Type B pancreatic cell (in vitro differentiated cells): ENCODE measurements at regions not wholly inside any gene's neighbourhood (a gene's known extent, or its start where the extent isn't known, plus 50 kb on each side); places are given as distances from the start of the nearest gene placed in this dataset.

Experiments used
- DNase-seq: peaks from one replicate; pipeline ENCODE4 v3.0.0; 2021; ENCODE audit warnings: mixed read lengths; ENCODE audit not compliant: unreplicated experiment; ENCODE audit errors: extremely low spot score
- H3K27ac Mint-ChIP-seq: 2 replicates; pipeline ENCODE4 v1.8.0; 2021; ENCODE audit warnings: mild to moderate bottlenecking, mixed read lengths
- H3K27me3 Mint-ChIP-seq: 2 replicates; pipeline ENCODE4 v1.8.0; 2021; ENCODE audit warnings: mixed read lengths
- H3K36me3 Mint-ChIP-seq: 2 replicates; pipeline ENCODE4 v1.8.0; 2021; ENCODE audit warnings: mixed read lengths
- H3K4me1 Mint-ChIP-seq: one replicate; pipeline ENCODE4 v1.8.0; 2021; ENCODE audit warnings: mixed read lengths; ENCODE audit not compliant: unreplicated experiment
- H3K4me3 Mint-ChIP-seq: 2 replicates; pipeline ENCODE4 v1.8.0; 2021; ENCODE audit warnings: mild to moderate bottlenecking, mixed read lengths
- H3K9me3 Mint-ChIP-seq: 2 replicates; pipeline ENCODE4 v1.8.0; 2021; ENCODE audit warnings: mixed read lengths
- TF ChIP-seq, protein P1 (sequence below): fragments of 200-600 bp; sonication (generic); conservative IDR thresholded peaks from 2 replicates; pipeline ENCODE4 v1.5.0; 2021; ENCODE audit warnings: antibody characterized with exemption, mild to moderate bottlenecking

- peaks cover 57% of the 10 kb centered on the region for H3K27me3 Mint-ChIP-seq
- peaks cover 9% of the 10 kb centered on the region for H3K4me1 Mint-ChIP-seq
- DNase-seq: no peak
- no peaks in the 10 kb centered on the region for H3K9me3 Mint-ChIP-seq
- peak overlapping the region; percentile 91 for H3K4me3 Mint-ChIP-seq
- no peaks in the 10 kb centered on the region for H3K36me3 Mint-ChIP-seq
- TF ChIP-seq, protein P1, sequence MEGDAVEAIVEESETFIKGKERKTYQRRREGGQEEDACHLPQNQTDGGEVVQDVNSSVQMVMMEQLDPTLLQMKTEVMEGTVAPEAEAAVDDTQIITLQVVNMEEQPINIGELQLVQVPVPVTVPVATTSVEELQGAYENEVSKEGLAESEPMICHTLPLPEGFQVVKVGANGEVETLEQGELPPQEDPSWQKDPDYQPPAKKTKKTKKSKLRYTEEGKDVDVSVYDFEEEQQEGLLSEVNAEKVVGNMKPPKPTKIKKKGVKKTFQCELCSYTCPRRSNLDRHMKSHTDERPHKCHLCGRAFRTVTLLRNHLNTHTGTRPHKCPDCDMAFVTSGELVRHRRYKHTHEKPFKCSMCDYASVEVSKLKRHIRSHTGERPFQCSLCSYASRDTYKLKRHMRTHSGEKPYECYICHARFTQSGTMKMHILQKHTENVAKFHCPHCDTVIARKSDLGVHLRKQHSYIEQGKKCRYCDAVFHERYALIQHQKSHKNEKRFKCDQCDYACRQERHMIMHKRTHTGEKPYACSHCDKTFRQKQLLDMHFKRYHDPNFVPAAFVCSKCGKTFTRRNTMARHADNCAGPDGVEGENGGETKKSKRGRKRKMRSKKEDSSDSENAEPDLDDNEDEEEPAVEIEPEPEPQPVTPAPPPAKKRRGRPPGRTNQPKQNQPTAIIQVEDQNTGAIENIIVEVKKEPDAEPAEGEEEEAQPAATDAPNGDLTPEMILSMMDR: no peak
- peak overlapping the region; percentile 61 for H3K27ac Mint-ChIP-seq
These were observed 376.3 kb upstream of the CAMK1G start for GRCh38 chr1:209207126-209207700.

DNA sequence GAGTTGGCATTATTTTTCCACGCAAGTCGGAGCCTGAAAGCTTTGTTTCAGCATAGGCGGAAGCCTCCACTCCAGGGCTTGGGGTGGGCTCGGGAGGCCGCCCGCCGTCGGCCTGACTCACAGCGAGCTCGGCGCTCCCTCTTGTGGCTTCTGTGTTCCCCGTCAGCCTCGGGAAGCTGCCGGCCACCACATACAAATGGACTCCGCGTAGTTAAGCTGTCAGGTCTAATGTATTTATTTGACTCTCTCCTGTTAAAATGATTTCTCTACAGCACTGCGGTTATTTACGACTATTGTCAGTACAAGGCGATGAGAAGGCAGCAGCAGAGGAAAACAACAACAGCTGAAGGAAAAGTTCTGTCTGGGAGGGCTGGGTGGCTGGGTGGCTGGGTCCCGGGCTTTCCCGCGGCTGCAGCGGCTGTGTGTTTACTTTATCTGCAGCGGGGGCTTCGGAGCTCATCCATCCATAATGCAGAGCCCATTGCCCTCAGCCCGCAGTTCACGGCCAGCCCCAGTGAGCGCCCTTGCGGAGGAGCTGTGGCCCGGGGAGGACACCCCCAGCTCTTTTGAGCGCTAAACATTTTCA, 375.7 kb upstream of the CAMK1G start:
- TF ChIP-seq, protein P1: peak; percentile 92
- H3K27ac Mint-ChIP-seq: peak overlapping the region; percentile 61
- no peaks in the 10 kb centered on the region for H3K9me3 Mint-ChIP-seq
- H3K4me3 Mint-ChIP-seq: peak overlapping the region; percentile 91
- H3K36me3 Mint-ChIP-seq: no peaks in the 10 kb centered on the region
- H3K27me3 Mint-ChIP-seq: peaks cover 63% of the 10 kb centered on the region
- peak; percentile 83 for DNase-seq
- H3K4me1 Mint-ChIP-seq: peaks cover 9% of the 10 kb centered on the region

DNA sequence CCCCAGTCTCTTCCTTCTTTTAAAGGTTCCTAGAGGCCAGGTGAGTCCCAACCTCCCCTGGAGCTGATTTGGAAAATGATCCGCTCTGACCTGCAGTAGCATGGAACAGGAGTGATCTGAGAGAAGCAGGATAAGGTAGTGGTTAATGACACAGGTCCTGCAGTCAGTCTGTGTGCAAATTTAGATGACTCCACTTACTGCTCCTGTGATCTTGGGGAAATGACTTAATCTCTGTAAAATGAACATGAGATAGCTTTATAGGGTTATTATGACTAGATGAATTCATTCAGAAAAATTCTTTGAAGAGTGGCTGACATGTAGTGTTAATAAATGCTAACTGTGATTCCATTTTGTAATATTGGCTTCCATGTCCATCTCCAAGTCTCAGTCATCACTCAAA, 374.9 kb upstream of the CAMK1G start:
- TF ChIP-seq, protein P1: no peak
- Mint-ChIP-seq H3K27ac (no peak overlapping the region), H3K36me3 (no peaks in the 10 kb centered on the region), H3K27me3 (peaks cover 64% of the 10 kb centered on the region), H3K4me3 (peak overlapping the region; percentile 91), H3K4me1 (peaks cover 9% of the 10 kb centered on the region), H3K9me3 (no peaks in the 10 kb centered on the region)
- no peak for DNase-seq

DNA sequence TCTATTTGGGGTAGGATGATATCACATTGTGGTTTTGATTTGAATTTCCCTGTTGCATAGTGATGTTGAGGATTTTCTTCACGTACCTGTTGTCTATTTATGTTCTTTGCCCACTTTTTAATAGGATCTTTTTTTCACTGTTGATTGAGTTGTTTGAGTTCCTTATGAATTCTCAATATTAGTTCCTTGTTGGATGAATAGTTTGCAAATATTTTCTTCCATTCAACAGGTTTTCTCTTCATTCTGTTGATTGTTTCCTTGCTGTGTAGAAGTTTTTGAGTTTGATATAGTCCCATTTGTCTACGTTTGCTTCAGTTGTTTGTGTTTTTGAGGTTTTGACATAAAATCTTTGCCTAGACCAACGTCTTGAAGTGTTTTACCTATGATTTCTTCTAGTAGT, 369.5 kb upstream of the CAMK1G start:
- Mint-ChIP-seq H3K36me3 (no peaks in the 10 kb centered on the region), H3K27me3 (peaks cover 37% of the 10 kb centered on the region), H3K27ac (no peak overlapping the region), H3K9me3 (no peaks in the 10 kb centered on the region), H3K4me3 (no peak overlapping the region), H3K4me1 (no peaks in the 10 kb centered on the region)
- TF ChIP-seq, protein P1: no peak
- no peak for DNase-seq

DNA sequence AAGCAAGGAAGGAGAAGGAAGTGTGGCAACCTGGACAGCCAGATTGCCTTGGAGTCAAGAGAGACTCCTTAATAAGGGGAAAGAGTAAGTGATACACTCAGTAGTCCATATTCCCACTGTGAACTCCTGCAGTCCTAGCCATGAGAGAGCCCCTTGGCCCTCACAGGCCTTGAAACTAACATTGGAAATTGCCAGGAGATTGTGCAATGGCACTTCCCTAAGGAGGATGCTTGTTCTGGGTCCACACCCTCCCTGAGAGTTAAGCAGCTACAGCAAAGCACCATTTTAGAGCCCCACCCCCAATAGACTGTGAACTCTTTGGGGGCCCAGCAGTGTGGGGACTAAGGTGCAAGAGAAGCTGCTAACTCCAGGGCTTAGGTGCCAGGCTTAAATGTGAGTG, 367.7 kb upstream of the CAMK1G start:
- TF ChIP-seq, protein P1: no peak
- DNase-seq: no peak
- Mint-ChIP-seq H3K9me3 (no peaks in the 10 kb centered on the region), H3K36me3 (no peaks in the 10 kb centered on the region), H3K4me1 (no peaks in the 10 kb centered on the region), H3K27ac (no peak overlapping the region), H3K4me3 (no peak overlapping the region), H3K27me3 (peaks cover 22% of the 10 kb centered on the region)
